GM21717 (cell line): ENCODE measurements at regions not wholly inside any gene's neighbourhood (a gene's known extent, or its start where the extent isn't known, plus 50 kb on each side); places are given as distances from the start of the nearest gene placed in this dataset.
"Not testable (repeated sequence)": the region's sequence is repeated elsewhere in the genome, so short reads cannot be mapped to it uniquely, and the experiment has no call there.

ENCODE experiments used
- ATAC-seq: cut with Tn5 transposase; IDR thresholded peaks from one replicate; pipeline ENCODE4 v1.9.1; 2021; ENCODE audit warnings: mild to moderate bottlenecking, moderate library complexity; ENCODE audit not compliant: unreplicated experiment

DNA sequence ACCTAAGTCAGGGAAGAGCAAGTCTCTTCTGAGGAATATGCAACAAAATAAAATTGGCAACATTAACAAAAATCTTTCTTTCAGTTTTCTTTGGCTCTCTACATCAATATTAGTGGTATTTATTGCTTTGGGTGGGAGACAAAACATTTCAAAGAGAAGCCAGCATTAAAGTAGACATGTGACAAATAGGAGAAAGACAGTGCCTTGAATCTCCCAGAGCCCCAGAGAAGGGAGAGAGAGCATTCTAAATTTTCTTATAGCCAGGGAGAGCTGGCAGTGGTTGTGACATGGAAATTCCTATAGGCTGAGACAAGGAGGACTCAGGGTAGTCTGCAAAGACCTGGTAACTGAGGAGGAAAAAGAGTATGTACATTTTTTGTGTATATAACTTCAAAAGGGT, 79.4 kb upstream of the NREP start:
- ATAC-seq = no peak

DNA sequence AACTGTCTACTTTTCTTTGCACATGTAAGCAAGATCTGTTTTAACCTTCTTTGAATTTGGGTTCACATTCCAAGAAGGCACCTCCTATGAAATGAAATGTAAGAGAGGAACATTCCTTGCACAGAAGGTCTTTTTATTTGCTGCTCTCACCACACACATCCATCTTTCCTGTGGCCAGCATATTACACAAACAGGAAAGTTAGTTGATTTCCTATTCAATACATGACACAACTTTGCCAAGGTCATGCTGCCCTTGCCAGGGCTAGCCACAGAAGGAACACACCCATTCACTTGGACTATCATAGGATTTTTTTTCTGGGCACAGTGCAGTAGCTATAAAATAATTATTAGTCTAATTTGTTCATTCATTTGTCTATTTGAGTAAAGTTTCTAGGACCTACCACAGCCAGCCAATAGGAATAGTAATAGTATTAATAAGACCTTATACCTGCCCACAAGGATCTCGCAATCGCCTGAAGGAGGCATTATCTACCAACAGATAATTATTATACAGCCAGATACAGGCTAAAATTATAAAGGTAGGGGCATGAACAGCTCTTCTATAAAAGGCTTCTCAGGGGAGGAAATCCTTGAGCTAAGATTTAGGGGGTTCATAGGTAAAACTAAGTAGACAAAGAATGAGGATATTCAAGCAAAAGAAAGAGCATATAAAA, 78.1 kb upstream of the NREP start:
- ATAC-seq = no peak

GRCh38 chr5:111830333-111830732, 73.3 kb upstream of the NREP start:
- no peak for ATAC-seq

GRCh38 chr5:111829701-111830100, 72.7 kb upstream of the NREP start:
- no peak for ATAC-seq

DNA sequence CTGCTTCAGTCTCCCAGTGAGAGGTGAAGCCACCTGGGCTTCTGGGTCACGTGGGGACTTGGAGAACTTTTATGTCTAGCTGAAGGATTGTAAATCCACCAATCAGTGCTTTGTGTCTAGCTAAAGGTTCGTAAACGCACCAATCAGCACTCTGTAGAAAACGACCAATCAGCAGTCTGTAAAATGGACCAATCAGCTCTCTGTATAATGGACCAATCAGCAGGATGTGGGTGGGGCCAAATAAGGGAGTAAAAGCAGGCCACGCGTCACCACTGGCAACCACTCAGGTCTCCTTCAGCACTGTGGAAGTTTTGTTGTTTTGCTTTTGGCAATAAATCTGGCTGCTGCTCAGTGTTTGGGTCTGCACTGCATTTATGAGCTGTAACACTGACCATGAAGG, 69.1 kb upstream of the NREP start:
- no peak for ATAC-seq

- no peak for ATAC-seq
These were observed 63.1 kb upstream of the NREP start for GRCh38 chr5:111820072-111820471.

DNA sequence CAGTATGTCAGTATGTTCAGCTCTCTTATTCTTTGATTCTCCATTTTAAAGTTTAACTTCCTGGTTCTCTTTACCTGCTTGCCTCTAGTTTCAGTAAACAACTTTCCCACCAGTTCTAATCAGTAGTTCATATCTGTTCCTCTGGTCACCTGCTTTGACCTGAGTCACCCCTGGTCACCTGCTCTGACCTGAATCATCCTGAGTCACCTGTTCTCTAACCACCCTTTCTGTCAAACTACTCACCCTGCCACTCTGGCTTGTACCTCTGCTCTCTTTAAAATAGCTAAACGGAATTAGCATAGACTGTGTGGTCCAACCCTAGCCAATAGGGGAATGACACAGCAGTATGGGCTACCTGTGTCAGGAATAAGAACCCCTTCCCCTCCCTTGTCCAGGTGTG, 62.0 kb upstream of the NREP start:
- ATAC-seq = not testable (repeated sequence)

- no peak for ATAC-seq
These were observed 56.5 kb upstream of the NREP start for GRCh38 chr5:111813537-111813936.

DNA sequence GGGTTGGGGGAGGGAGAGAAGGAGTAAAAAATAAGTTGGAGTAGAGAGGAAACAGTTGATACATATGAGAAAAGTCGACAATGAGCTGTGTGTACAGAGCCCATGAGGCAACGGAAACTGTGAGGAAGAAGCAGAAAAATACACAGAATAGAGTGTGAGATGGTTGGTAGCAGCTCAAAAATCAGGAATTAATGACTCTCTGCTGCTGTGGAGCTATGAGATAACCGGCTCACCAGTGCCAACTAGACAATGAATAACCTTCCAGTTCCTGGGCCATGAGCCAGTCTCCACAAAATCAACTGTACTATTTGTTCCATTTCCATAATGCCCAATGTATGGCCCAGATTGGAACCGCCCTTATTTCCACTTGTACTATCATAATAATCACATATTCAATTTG, 53.1 kb upstream of the NREP start:
- no peak for ATAC-seq
